ENCODE measurements at regions not wholly inside any gene's neighbourhood (a gene's known extent, or its start where the extent isn't known, plus 50 kb on each side); places are given as distances from the start of the nearest gene placed in this dataset.
"Not testable (repeated sequence)": the region's sequence is repeated elsewhere in the genome, so short reads cannot be mapped to it uniquely, and the experiment has no call there.

DNA sequence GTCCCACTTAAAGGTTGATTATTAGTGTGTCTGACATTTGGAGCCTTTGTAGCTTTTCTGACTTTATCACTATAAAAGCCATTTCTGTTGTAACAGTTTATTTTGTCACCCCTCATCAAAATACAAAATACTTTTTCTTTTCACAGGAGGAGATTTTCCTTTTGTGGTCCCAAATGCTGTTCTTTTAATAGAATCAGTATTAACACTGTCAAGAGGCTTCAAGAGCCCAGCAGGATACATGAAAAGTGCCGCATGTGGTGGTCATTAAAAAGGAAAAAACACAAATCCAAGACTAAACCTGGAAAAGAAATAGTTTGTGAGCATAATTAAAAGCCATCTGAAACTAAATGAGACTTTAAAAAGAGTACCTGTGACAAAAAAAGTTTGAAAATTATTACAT is 515.7 kb downstream of the DCDC2C start:
- no peak overlapping the region for H3K27ac ChIP-seq (ENCODE audit: low read depth in 2 of 2, low read length in 2 of 2)
- H3K4me3 ChIP-seq (ENCODE audit: low read length in 2 of 2) = no peak overlapping the region
- H3K4me1 ChIP-seq (ENCODE audit: control insufficient read depth in 2 of 2, insufficient read depth in 2 of 2, low read length in 2 of 2) = no peaks in the 10 kb centered on the region
- H3K36me3 ChIP-seq (ENCODE audit: control insufficient read depth in 2 of 2, insufficient read depth in 2 of 2, low read length in 2 of 2) = no peaks in the 10 kb centered on the region
- H3K27me3 ChIP-seq (ENCODE audit: control insufficient read depth in 2 of 2, insufficient read depth in 2 of 2, low read length in 2 of 2) = no peaks in the 10 kb centered on the region
- H3K9ac ChIP-seq (ENCODE audit: low read depth in 1 of 2, low read length in 2 of 2) = no peak overlapping the region
- H3K9me3 ChIP-seq (ENCODE audit: control insufficient read depth in 2 of 2, low read length in 2 of 2) = peaks cover 0 to 4% of the 10 kb centered on the region in 2 donors

DNA sequence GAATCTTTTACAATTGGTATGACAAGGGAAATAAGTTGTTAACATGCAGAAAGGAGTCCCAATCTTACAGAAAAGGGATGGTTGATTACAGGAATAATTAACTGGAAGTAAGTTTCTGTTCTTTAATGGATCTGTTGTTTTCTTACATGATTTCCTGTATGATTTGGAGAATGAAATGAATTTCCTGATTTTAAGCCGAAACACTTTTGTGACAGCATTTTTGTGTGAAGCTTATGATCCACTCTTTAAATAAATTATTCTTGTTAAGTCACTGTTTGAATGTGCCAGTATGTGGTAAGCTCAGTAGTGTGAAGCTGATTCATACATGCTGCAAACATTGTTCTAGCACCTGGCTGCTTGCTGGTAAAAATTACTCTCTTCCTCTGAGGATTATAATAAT is 516.2 kb downstream of the DCDC2C start:
- Histone ChIP-seq H3K36me3 (ENCODE audit: control insufficient read depth in 2 of 2, insufficient read depth in 2 of 2, low read length in 2 of 2) (no peaks in the 10 kb centered on the region), H3K9ac (ENCODE audit: low read depth in 1 of 2, low read length in 2 of 2) (no peak overlapping the region), H3K4me1 (ENCODE audit: control insufficient read depth in 2 of 2, insufficient read depth in 2 of 2, low read length in 2 of 2) (no peaks in the 10 kb centered on the region), H3K4me3 (ENCODE audit: low read length in 2 of 2) (no peak overlapping the region), H3K9me3 (ENCODE audit: control insufficient read depth in 2 of 2, low read length in 2 of 2) (peaks cover 0 to 4% of the 10 kb centered on the region in 2 donors), H3K27me3 (ENCODE audit: control insufficient read depth in 2 of 2, insufficient read depth in 2 of 2, low read length in 2 of 2) (no peaks in the 10 kb centered on the region), H3K27ac (ENCODE audit: low read depth in 2 of 2, low read length in 2 of 2) (no peak overlapping the region)

DNA sequence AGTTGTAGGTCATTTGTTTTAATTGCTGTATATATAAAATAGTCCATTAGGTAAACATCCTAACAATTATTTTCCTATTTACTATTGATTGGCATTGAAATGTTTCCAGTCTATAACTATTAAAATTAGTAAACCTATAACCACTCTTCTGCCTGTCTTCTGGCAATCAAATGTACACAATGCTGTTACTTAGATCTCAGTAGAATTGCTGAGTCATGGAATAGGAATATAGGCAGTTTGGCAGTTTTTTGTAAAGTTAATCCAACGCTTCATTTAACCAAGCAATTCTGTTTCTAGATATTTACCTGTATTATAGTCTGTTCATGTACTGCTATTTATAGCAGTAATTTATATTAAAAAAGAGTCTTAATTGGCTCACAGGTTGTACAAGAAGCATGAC is 518.1 kb downstream of the DCDC2C start:
- Histone ChIP-seq H3K9me3 (ENCODE audit: control insufficient read depth in 2 of 2, low read length in 2 of 2) (no peaks in the 10 kb centered on the region), H3K27me3 (ENCODE audit: control insufficient read depth in 2 of 2, insufficient read depth in 2 of 2, low read length in 2 of 2) (no peaks in the 10 kb centered on the region), H3K4me1 (ENCODE audit: control insufficient read depth in 2 of 2, insufficient read depth in 2 of 2, low read length in 2 of 2) (no peaks in the 10 kb centered on the region), H3K27ac (ENCODE audit: low read depth in 2 of 2, low read length in 2 of 2) (no peak overlapping the region), H3K4me3 (ENCODE audit: low read length in 2 of 2) (no peak overlapping the region), H3K9ac (ENCODE audit: low read depth in 1 of 2, low read length in 2 of 2) (no peak overlapping the region), H3K36me3 (ENCODE audit: control insufficient read depth in 2 of 2, insufficient read depth in 2 of 2, low read length in 2 of 2) (no peaks in the 10 kb centered on the region)

DNA sequence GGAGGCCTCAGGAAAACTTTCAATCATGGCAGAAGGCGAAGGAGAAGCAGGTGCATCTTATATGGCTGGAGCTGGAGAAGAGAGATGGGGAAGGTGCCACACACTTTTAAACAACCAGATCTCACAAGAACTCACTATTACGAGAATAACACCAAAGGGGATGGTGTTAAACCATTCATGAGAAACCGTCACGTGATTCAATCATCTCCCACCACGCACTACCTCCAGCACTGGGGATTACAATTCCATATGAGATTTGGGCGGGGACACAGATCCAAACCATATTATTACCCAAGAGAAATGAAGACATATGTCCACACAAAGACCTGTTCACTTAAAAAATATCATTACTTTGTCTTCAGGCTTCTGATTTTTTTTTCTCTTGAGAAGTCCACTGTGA is 518.5 kb downstream of the DCDC2C start:
- Histone ChIP-seq H3K9ac (ENCODE audit: low read depth in 1 of 2, low read length in 2 of 2) (no peak overlapping the region), H3K27ac (ENCODE audit: low read depth in 2 of 2, low read length in 2 of 2) (no peak overlapping the region), H3K9me3 (ENCODE audit: control insufficient read depth in 2 of 2, low read length in 2 of 2) (no peaks in the 10 kb centered on the region), H3K4me3 (ENCODE audit: low read length in 2 of 2) (no peak overlapping the region), H3K36me3 (ENCODE audit: control insufficient read depth in 2 of 2, insufficient read depth in 2 of 2, low read length in 2 of 2) (no peaks in the 10 kb centered on the region), H3K27me3 (ENCODE audit: control insufficient read depth in 2 of 2, insufficient read depth in 2 of 2, low read length in 2 of 2) (no peaks in the 10 kb centered on the region), H3K4me1 (ENCODE audit: control insufficient read depth in 2 of 2, insufficient read depth in 2 of 2, low read length in 2 of 2) (no peaks in the 10 kb centered on the region)

DNA sequence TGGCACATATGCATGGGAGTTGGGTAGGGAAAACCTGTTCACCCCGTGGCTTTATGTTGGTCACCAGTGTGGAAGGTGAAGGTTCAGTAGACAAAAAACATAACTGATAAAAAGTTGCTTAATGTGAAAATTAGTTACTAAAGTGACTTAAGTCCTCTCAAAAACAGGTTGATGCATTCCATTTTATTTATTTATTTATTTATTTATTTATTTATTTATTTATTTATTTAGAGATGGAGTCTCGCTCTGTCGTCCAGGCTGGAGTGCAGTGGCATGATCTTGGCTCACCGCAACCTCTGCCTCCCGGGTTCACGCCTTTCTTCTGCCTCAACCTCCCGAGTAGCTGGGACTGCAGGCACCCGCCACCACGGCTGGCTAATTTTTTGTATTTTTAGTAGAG is 541.0 kb downstream of the DCDC2C start:
- H3K27ac ChIP-seq (ENCODE audit: low read depth in 2 of 2, low read length in 2 of 2); H3K9me3 ChIP-seq (ENCODE audit: control insufficient read depth in 2 of 2, low read length in 2 of 2); H3K4me3 ChIP-seq (ENCODE audit: low read length in 2 of 2); H3K9ac ChIP-seq (ENCODE audit: low read depth in 1 of 2, low read length in 2 of 2); H3K36me3 ChIP-seq (ENCODE audit: control insufficient read depth in 2 of 2, insufficient read depth in 2 of 2, low read length in 2 of 2); H3K27me3 ChIP-seq (ENCODE audit: control insufficient read depth in 2 of 2, insufficient read depth in 2 of 2, low read length in 2 of 2); H3K4me1 ChIP-seq (ENCODE audit: control insufficient read depth in 2 of 2, insufficient read depth in 2 of 2, low read length in 2 of 2): not testable (repeated sequence)

DNA sequence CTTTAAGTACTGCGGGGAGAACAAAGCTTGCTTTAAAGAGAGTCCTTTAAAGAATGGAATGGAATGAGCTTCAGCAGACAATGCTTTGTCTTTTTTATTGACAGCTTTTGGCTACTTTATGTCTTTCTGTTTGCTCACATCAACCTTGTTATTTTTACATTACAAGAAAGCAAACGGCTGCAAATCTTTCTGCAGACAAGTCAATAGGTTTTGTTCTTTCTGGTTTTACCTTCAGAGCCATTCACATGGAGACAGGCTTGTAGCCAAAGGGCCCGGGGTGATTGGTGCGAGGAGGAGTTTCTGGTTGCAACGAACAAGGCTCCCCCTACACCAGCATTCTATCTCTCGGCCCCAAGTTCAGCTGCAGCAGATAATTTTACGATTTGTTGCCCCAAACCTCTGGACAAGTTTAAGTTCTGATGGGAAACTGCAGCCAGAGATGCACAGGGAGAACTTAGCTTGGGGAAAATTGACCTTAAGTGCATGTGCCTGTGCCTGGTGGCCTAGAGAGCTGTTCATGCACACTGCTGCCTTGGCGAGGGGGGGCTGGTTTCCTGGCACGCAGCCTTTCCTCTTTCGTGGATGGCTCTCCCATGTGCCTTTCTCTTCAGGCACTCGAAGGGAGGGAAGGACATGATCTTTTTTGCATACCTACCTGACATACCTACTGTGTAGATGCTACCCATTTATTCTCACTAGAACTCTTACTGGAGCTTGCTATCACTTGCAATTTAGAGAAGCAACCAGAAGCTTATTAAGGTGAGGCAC is 543.2 kb downstream of the DCDC2C start:
- Histone ChIP-seq H3K4me1 (ENCODE audit: control insufficient read depth in 2 of 2, insufficient read depth in 2 of 2, low read length in 2 of 2) (no peaks in the 10 kb centered on the region), H3K27me3 (ENCODE audit: control insufficient read depth in 2 of 2, insufficient read depth in 2 of 2, low read length in 2 of 2) (no peaks in the 10 kb centered on the region), H3K9me3 (ENCODE audit: control insufficient read depth in 2 of 2, low read length in 2 of 2) (peaks cover 5 to 6% of the 10 kb centered on the region in 2 donors), H3K9ac (ENCODE audit: low read depth in 1 of 2, low read length in 2 of 2) (no peak overlapping the region), H3K4me3 (ENCODE audit: low read length in 2 of 2) (no peak overlapping the region), H3K36me3 (ENCODE audit: control insufficient read depth in 2 of 2, insufficient read depth in 2 of 2, low read length in 2 of 2) (no peaks in the 10 kb centered on the region), H3K27ac (ENCODE audit: low read depth in 2 of 2, low read length in 2 of 2) (no peak overlapping the region)

DNA sequence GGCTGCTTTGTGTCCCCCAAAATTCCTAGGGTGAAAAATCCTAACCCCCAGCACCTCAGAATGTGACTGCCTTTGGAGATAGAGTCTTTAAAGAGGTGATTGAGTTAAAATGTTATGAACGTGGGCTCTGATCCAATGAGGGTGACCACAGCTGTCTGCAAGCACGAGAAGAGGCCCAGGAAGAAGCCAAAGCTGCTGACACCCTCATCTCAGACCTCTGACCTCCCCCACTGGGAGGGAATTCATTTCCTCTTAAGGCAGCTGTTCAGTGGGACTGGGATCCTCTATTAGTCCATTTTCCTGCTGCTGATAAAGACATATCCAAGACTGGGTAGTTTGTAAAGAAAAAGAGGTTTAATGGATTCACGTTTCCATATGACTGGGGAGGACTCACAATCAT is 544.4 kb downstream of the DCDC2C start:
- peaks cover 5 to 8% of the 10 kb centered on the region in 2 donors for H3K9me3 ChIP-seq (ENCODE audit: control insufficient read depth in 2 of 2, low read length in 2 of 2)
- no peaks in the 10 kb centered on the region for H3K4me1 ChIP-seq (ENCODE audit: control insufficient read depth in 2 of 2, insufficient read depth in 2 of 2, low read length in 2 of 2)
- no peak overlapping the region for H3K9ac ChIP-seq (ENCODE audit: low read depth in 1 of 2, low read length in 2 of 2)
- no peak overlapping the region for H3K27ac ChIP-seq (ENCODE audit: low read depth in 2 of 2, low read length in 2 of 2)
- no peak overlapping the region for H3K4me3 ChIP-seq (ENCODE audit: low read length in 2 of 2)
- no peaks in the 10 kb centered on the region for H3K27me3 ChIP-seq (ENCODE audit: control insufficient read depth in 2 of 2, insufficient read depth in 2 of 2, low read length in 2 of 2)
- no peaks in the 10 kb centered on the region for H3K36me3 ChIP-seq (ENCODE audit: control insufficient read depth in 2 of 2, insufficient read depth in 2 of 2, low read length in 2 of 2)

DNA sequence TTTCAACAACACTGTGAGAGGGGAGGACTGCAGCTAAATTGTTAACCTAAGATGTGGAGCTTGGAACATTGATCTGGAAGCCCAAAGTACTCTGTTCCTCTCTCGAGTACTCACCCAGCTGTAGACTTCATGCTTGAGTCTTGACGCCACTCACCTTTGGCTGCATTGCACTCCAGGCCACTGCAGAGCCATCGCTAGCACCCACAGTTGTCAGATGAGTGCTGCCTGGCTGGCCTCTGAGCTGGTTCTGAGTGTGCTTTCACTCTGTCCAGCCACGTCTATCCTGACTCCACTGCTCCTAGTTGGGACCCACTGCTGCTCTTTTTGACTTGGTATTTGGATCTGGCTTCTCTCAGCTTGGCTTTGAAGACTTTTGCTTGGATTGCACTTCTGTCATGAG is 552.1 kb downstream of the DCDC2C start:
- no peak overlapping the region for H3K9ac ChIP-seq (ENCODE audit: low read depth in 1 of 2, low read length in 2 of 2)
- H3K4me3 ChIP-seq (ENCODE audit: low read length in 2 of 2) = no peak overlapping the region
- no peak overlapping the region for H3K27ac ChIP-seq (ENCODE audit: low read depth in 2 of 2, low read length in 2 of 2)
- H3K36me3 ChIP-seq (ENCODE audit: control insufficient read depth in 2 of 2, insufficient read depth in 2 of 2, low read length in 2 of 2) = no peaks in the 10 kb centered on the region
- H3K9me3 ChIP-seq (ENCODE audit: control insufficient read depth in 2 of 2, low read length in 2 of 2) = peaks cover 0 to 6% of the 10 kb centered on the region in 2 donors
- no peaks in the 10 kb centered on the region for H3K4me1 ChIP-seq (ENCODE audit: control insufficient read depth in 2 of 2, insufficient read depth in 2 of 2, low read length in 2 of 2)
- no peaks in the 10 kb centered on the region for H3K27me3 ChIP-seq (ENCODE audit: control insufficient read depth in 2 of 2, insufficient read depth in 2 of 2, low read length in 2 of 2)

DNA sequence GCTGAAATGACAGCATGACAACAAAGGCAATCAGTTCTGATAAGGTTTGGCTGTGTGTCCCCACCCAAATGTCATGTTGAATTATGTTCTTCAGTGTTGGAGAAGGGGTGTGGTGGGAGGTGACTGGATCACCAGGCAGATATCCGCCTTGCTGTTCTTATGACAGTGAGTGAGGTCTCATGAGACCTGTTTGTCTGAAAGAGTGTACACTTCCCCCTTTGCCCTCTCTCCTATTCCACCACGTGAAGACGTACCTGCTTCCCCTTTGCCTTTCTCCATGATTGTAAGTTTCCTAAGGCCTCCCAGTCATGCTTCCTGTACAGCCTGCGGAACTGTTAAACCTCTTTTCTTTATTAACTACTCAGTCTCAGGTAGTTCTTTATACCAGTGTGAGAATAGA is 553.0 kb downstream of the DCDC2C start:
- Histone ChIP-seq H3K36me3 (ENCODE audit: control insufficient read depth in 2 of 2, insufficient read depth in 2 of 2, low read length in 2 of 2) (no peaks in the 10 kb centered on the region), H3K9ac (ENCODE audit: low read depth in 1 of 2, low read length in 2 of 2) (no peak overlapping the region), H3K9me3 (ENCODE audit: control insufficient read depth in 2 of 2, low read length in 2 of 2) (peaks cover 0 to 2% of the 10 kb centered on the region in 2 donors), H3K27me3 (ENCODE audit: control insufficient read depth in 2 of 2, insufficient read depth in 2 of 2, low read length in 2 of 2) (no peaks in the 10 kb centered on the region), H3K4me3 (ENCODE audit: low read length in 2 of 2) (no peak overlapping the region), H3K27ac (ENCODE audit: low read depth in 2 of 2, low read length in 2 of 2) (no peak overlapping the region), H3K4me1 (ENCODE audit: control insufficient read depth in 2 of 2, insufficient read depth in 2 of 2, low read length in 2 of 2) (no peaks in the 10 kb centered on the region)

DNA sequence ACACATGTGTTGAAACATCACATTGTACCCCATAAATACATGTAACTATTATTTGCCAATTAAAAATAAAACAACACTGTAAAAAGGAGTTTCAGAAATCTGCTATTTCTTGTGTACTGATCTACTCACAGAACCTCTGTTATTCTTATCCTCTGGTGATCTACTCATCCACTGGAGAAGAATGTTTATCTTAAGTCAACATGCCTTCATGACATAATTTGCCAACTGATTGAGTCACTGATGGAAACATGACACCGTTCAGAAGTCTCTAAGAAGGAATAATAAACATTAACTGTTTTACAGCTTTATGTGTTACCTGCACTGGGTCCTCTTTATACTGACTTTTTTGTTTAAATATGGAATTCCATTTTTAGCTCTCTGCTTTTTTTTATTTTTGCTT is 555.2 kb downstream of the DCDC2C start:
- no peak overlapping the region for H3K4me3 ChIP-seq (ENCODE audit: low read length in 2 of 2)
- no peaks in the 10 kb centered on the region for H3K4me1 ChIP-seq (ENCODE audit: control insufficient read depth in 2 of 2, insufficient read depth in 2 of 2, low read length in 2 of 2)
- H3K27ac ChIP-seq (ENCODE audit: low read depth in 2 of 2, low read length in 2 of 2) = no peak overlapping the region

More for the DNA sequence above, 555.2 kb downstream of the DCDC2C start:
- H3K27me3 ChIP-seq (ENCODE audit: control insufficient read depth in 2 of 2, insufficient read depth in 2 of 2, low read length in 2 of 2) = no peaks in the 10 kb centered on the region
- no peaks in the 10 kb centered on the region for H3K36me3 ChIP-seq (ENCODE audit: control insufficient read depth in 2 of 2, insufficient read depth in 2 of 2, low read length in 2 of 2)
- peaks cover 0 to 4% of the 10 kb centered on the region in 2 donors for H3K9me3 ChIP-seq (ENCODE audit: control insufficient read depth in 2 of 2, low read length in 2 of 2)
- no peak overlapping the region for H3K9ac ChIP-seq (ENCODE audit: low read depth in 1 of 2, low read length in 2 of 2)
